NCI-H1436 (cell line): ENCODE measurements at regions not wholly inside any gene's neighbourhood (a gene's known extent, or its start where the extent isn't known, plus 50 kb on each side); places are given as distances from the start of the nearest gene placed in this dataset.
"Not testable (repeated sequence)": the region's sequence is repeated elsewhere in the genome, so short reads cannot be mapped to it uniquely, and the experiment has no call there.

ENCODE experiments used
- DNase-seq: peaks from one replicate; lab custom pipeline; 2025; lab: John Stamatoyannopoulos, UW

GRCh38 chr11:134664447-134665187 lies 252.6 kb upstream of the B3GAT1 start:
- no peak for DNase-seq

DNA sequence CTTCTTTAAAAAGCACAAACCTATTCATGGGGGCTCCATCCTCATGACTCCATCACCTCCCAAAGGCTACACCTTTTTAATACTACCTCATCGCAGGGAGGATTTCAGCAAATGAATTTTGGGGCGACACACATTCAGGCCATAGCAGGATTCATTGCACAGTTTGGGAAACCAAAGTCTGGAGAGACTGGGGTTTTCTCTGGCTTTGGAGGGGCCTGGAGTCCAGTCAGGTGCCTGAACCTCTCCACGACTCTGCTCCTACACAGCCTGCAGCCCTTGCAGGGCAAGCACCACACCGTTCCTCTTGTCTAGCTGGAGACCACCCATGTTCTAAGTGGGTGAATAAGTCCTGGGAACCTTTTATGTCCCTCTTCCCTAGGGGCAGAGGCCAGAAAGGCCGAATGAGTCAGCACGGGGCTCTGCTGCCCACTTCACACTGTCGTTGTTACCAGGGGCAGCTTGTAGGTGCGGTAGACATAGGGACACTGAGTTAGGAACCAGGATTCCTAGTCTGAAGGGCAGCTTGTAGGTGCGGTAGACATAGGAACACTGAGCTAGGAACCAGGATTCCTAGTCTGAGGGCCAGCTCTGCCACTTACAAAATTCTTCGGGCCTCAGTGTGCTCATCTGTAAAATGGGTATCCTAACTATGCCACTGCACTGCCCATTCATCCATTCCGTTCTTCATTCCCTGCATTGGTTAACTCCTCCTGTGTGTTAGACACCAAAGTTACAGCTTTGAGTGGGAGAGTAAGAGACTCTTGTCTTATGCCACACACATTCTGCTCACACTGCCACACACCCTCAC lies 251.7 kb upstream of the B3GAT1 start:
- DNase-seq = no peak

GRCh38 chr11:134662629-134663360 lies 250.8 kb upstream of the B3GAT1 start:
- no peak for DNase-seq

GRCh38 chr11:134661660-134662059 lies 249.6 kb upstream of the B3GAT1 start:
- no peak for DNase-seq

GRCh38 chr11:134660416-134660815 lies 248.4 kb upstream of the B3GAT1 start:
- no peak for DNase-seq

GRCh38 chr11:134659882-134660281 lies 247.8 kb upstream of the B3GAT1 start:
- DNase-seq = no peak

DNA sequence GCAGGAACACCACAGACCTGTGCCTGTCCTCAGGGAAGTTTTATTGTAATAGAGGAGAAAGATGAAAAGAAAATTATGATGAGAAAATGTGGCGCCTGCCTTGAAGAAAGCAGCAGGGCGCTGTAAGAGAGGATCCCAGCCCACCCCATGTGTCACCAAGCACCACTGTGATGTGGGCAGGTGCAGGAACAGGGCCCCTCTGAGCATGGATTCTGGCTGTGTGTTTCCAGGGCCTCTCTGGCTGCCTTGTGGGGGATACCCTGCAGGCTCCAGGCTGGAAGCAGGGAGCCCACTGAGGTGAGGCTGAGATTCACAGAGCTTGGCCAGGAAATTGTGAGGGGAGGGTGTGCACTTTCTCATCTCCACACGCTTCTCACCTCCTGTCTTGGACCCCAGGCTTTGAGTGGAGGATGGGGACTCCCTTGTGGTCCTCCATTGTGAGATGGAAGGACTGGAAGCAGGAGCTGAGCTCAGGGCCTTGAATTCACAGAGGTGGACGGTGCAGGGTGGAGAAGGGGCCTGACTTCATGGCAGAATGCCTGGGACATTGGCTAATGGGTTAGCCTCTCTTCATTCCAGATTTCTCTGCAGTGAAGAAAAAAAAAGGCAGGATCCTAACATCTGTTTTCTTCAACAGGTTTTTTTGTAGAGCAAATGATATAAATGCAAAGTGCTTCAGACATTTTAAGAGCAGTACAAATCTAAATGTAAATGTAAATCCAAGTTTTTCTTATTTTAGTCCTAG lies 246.6 kb upstream of the B3GAT1 start:
- no peak for DNase-seq

GRCh38 chr11:134657631-134658030 lies 245.6 kb upstream of the B3GAT1 start:
- DNase-seq = no peak

GRCh38 chr11:134656861-134657540 lies 245.0 kb upstream of the B3GAT1 start:
- no peak for DNase-seq

DNA sequence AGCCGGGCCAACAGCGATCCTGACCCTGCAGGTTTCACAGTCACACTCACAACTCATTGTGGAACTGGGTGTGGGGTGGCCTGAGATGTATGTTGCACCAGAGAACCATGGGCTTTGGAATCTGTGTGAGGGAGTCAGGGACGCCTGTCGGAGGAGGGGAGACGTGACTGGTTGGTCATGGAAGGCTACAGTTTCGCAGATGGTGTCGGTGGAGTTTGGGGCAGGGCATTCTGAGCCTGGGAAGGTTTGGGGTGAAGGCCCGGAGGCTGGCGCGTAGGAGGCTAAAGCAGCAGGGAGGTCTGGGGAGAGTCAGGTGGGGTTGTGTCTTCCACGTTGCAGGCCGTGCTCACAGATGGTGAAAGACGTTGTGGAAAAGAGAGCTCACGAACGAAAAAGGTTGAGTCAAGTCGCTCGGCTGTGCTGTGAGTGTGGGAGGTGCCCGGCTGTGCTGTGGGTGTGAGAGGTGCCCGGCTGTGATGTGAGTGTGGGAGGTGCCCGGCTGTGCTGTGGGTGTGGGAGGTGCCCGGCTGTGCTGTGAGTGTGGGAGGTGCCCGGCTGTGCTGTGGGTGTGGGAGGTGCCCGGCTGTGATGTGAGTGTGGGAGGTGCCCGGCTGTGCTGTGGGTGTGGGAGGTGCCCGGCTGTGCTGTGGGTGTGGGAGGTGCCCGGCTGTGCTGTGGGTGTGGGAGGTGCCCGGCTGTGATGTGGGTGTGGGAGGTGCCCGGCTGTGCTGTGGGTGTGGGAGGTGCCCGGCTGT lies 244.2 kb upstream of the B3GAT1 start:
- not testable (repeated sequence) for DNase-seq

DNA sequence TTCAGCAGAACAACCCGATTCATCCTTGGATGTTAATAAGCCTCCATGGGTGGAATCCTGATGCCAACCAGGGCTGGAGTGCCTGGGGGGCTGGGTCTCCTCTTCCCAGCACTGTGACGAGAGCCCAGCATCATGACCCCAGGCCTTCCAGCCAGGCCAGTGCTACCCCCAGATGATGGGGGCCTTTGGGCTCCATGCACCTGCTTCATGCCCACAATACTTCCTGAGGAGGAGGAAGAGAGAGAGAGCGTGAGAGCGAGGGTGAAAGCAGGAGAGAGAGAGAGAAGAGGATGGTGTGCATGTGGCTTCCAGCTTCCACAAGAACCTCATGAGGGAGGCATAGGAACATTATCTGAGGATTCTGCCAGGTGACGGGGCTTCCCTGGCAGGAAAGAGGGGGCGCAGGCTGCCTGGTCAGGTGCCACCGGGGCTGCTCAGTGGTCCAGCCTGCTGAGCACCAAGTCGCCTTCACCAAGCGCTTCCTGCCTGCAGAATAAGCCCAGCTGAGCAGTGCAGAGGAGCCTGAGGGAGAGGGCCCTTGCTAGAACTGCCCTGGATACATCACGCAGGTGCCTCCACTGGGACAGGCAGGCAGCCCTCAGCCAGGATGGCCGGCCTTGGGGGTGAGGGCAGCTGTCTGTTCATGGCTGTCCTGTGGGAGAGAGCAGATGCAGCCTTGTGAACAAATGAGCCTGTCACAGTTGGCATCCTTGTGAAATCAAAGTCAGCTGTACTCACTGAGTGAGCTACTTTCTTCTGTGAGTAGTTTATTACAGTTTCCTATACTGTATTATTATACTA lies 243.3 kb upstream of the B3GAT1 start:
- DNase-seq = no peak

GRCh38 chr11:134654161-134654915 lies 242.3 kb upstream of the B3GAT1 start:
- DNase-seq = no peak

GRCh38 chr11:134652586-134653255 lies 240.7 kb upstream of the B3GAT1 start:
- DNase-seq = no peak

DNA sequence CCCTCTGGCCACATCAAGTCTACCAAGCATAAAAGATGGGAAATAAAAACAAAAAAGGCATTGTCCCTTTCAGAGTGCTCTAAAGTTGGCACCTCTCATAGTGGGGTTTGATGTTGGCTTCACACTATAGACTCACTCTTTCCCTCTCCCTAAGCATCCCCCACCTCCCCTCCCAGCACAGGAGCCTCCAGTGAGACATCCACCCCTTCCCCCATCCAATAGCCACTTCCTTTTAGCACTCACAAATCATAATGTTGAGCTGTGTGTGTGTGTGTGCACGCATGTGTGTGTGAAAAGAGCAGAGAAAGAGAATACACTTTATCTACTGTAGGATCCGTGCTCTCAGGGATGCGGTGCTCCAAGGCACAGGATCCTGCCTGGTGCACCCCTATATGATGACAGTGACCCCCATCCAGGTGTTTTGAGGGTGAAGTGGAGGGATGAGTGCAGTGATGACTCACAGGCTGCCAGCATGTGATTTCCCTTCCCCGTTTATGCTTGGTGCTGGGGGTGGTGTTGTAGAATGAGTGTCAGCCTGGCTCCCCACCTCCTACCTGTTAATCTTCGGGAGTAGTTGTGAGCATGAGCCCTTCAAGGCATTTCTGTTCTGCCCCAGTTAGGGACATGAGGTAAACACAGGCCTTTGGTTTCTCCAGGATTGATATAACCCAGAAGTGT lies 235.2 kb upstream of the B3GAT1 start:
- no peak for DNase-seq

DNA sequence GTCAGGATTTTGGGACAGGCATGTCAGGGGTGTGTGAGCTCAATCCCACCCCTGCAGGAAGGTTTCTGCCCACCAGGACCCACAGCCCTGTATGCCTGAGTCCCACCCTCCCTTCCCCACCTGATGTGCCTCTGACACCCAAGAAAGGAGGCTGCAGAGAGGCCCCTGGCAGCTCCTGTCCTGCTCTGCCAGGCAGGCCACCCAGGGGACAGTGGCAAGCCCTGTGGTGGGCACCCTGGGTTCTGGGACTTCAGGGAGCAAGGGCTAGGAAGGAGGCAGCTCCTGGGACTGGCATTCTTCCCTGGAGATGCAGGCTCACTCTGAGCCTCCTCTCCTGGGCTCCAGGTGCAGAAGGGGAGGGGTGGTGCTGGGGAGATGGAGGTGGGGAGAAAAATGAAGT lies 234.5 kb upstream of the B3GAT1 start:
- no peak for DNase-seq

GRCh38 chr11:134645576-134645975 lies 233.5 kb upstream of the B3GAT1 start:
- DNase-seq = no peak

DNA sequence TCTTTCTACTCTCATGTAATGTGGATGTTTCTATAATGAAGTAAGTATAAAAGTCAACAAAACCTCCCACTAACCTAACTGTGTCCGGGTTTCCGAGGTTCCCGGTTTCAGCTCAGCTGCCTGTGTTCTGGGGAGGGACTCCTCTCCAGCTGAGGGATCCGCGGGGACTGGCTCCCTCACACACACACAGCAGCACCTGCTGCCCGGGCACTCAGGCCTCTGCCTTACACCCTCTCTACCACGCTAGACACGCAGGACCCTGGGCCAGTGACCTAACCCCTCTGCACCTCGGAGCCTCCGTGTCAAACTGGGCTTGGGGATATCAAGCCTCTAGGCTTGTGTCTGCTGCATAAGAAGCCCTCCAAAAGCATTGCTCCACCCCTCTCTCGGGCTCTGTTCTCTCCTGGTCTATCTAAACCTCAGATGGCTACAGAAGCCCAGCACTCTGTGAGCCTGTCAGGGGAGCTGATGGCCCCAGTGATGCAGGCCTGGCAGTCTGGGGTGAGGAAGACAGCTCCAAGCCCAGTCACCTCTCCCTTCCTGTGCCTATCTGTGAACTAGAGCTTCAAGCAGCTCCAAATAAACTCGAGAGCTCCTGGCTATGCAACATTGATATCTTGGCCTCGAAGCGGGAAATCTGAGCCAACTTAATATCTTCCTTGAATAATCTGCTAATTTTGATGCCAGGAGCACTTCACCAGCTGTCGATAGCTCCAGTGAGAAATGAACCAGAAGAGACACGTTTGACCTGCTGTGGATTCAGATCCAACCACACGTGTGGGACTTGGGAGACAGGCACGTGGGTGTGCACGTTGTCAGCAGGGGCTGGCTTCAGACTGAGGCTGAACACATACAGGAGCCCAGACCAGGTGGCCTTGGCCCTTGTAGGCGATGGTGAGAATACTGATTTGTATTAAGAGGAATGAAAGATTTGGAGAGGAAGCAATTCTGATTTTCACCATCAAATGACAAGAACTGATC lies 232.7 kb upstream of the B3GAT1 start:
- DNase-seq = no peak
